Skeletal muscle cell (primary cell): ENCODE measurements at regions not wholly inside any gene's neighbourhood (a gene's known extent, or its start where the extent isn't known, plus 50 kb on each side); places are given as distances from the start of the nearest gene placed in this dataset.
"Not testable (repeated sequence)": the region's sequence is repeated elsewhere in the genome, so short reads cannot be mapped to it uniquely, and the experiment has no call there.

Source experiments
- DNase-seq: peaks from one replicate; pipeline ENCODE4 v3.0.0-alpha.2; 2010; ENCODE audit warnings: low read depth
- H3K4me3 ChIP-seq: 2 replicates; pipeline ENCODE4 v1.5.1; 2011; ENCODE audit warnings: low read depth, mild to moderate bottlenecking, control low read depth, low read length, moderate library complexity

DNA sequence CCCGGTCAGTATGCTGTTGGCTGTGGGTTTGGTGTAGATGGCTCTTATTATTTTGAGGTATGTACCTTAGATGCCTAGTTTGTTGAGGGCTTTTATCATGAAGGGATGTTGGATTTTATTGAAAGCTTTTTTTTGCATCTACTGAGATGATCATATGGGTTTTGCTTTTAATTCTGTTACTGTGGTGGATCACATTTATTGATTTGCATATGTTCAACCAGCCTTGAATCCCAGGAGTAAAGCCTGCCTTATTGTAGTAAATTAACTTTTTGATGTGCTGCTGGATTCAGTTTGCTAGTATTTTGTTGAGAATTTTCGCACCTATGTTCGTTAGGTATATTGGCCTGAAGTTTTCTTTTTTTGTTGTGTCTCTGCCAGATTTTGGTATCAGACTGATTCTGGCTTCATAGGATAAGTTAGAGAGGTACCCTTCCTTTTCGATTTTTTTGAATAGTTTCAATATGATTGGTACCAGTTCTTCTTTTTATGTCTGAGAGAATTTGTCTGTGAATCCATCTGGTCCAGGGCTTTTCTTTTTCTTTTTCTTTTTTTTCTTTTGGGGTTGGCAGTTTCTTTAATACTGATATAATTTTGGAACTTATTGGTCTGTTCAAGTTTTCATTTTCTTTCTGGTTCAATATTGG lies 301.6 kb downstream of the SPATA31A1 start:
- H3K4me3 ChIP-seq, DNase-seq: not testable (repeated sequence)

DNA sequence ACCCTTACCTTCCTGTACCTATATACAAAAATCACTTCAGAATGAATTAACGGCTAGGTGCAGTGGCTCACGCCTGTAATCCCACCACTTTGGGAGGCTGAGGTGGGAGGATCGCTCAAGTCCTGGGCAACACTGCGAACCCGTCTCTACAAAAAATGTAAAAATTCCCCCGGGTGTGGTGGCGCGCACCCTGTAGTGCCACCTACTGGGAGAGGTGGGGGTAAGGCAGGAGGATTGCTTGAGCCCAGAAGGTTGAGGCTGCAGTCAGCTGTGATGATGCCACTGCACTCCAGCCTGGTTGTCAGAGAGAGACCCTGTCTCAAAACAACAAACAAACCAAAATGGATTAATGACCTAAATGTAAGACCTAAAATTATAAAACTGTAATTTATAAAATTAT lies 307.6 kb downstream of the SPATA31A1 start:
- not testable (repeated sequence) for DNase-seq, H3K4me3 ChIP-seq

DNA sequence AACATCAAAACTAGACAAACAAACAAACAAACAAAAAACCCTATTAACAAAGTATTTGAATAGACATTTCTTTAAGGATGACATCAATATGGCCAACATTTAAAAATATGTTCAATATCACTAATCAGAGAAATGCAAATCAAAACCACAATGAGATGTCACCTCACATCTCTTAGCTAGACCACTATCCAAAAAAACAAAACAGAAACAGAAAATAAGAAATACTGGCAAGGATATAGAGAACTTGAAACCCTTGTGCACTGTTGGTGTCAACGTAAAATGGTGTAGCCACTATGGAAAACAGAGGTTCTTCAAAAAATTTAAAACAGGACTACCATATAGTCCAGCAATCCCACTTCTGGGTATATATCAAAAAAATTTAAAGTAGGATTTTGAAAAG lies 308.2 kb downstream of the SPATA31A1 start:
- not testable (repeated sequence) for H3K4me3 ChIP-seq, DNase-seq

DNA sequence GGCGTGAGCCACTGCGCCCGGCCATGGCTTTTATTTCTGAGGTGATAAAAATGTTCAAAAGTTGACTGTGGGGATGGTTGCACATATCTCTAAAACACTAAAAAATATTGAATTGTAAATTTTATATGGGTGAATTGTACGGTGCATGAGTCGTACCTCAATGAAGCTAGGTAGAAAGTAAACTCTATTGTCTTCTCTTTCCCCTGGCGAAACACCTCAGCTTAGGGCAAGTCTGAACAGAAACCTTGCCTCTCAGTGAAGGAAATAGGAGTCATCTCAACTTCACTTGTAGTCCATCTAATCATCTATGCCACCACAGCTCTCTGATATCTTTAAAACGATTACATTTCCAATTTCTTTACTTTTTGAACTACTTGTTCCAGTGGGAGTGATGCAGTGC lies 309.6 kb downstream of the SPATA31A1 start:
- not testable (repeated sequence) for DNase-seq, H3K4me3 ChIP-seq

DNA sequence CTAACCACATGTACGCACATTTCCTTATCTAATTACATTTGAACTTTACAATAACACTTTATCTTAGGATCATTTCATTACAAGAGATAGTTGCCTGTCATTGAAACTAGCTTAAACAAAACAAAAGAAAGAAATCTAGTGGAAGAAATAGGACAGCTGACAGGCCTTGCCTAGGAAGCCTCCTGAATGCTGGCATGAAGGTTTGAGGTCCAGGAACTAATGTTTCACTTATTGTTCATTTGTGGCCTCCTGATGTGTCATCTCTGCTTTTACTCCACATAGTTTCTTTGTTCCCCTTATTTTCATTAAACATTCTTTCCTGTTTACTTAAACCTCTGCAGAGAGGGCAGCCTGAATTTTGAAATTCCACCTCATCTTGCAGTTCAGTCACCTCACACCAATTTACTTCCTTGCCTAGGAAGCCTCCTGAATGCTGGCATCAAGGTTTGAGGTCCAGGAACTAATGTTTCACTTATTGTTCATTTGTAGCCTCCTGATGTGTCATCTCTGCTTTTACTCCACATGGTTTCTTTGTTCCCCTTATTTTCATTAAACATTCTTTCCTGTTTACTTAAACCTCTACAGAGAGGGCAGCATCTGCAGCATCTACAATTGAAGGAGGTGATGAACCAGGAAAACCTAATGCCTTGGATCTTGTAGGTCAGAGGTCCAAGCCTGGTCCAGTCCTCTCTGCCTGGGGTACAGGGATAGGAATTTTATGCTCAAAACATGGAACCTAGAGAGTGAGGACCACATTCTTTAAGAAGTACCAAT lies 319.2 kb downstream of the SPATA31A1 start:
- not testable (repeated sequence) for H3K4me3 ChIP-seq

DNA sequence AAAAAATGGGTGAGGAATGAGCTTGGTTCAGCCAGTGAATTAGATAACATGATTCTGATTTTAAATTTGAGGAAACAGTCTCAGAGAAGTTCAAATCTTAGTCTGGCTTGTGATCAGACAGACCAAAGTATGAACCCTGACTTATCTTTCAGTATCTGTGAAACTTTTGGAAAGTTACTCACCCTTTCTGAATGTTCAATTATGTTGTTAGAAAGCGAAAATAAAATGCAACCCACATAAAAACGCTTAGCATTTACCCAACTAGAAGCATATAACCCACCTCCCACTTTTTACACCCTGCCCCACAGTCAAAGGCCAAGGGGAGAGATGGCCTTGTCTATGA lies 319.7 kb downstream of the SPATA31A1 start:
- H3K4me3 ChIP-seq, DNase-seq: not testable (repeated sequence)

More for the DNA sequence above, 319.2 kb downstream of the SPATA31A1 start:
- not testable (repeated sequence) for DNase-seq

DNA sequence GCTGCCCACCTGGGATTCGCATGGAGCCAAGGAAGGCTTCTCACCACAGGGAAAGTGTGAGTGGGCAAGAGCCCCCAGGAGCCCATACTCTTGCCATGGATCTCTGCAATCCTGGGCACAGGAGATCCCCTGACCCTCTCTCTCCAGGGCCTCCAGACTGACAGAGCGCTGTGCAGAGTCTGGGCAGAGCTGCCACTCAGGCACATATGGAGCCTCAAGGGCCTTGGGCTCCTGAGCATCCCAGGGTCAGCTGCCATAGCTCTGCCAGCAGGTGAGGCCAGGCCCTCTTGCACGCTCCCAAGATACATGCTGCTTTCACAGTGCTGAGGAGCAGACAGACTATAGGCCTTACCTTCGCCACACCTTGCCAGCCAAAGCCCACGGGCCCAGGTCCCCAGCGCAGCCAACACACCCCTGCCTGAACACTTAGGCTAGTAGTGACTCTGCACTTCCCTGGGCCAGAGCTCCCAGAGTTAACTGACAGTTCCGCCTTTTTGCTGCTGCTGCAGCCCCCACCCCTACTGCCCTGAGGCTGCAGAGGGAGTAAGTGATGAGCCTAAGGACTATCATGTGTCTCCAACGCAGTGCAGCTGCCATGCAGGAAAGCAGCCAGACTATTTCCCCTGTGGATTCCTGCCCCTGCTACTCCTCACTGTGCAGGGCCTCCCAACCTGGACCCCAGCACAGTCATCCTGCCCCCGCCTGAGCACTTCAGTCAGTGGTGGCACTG lies 323.2 kb downstream of the SPATA31A1 start:
- H3K4me3 ChIP-seq, DNase-seq: not testable (repeated sequence)

DNA sequence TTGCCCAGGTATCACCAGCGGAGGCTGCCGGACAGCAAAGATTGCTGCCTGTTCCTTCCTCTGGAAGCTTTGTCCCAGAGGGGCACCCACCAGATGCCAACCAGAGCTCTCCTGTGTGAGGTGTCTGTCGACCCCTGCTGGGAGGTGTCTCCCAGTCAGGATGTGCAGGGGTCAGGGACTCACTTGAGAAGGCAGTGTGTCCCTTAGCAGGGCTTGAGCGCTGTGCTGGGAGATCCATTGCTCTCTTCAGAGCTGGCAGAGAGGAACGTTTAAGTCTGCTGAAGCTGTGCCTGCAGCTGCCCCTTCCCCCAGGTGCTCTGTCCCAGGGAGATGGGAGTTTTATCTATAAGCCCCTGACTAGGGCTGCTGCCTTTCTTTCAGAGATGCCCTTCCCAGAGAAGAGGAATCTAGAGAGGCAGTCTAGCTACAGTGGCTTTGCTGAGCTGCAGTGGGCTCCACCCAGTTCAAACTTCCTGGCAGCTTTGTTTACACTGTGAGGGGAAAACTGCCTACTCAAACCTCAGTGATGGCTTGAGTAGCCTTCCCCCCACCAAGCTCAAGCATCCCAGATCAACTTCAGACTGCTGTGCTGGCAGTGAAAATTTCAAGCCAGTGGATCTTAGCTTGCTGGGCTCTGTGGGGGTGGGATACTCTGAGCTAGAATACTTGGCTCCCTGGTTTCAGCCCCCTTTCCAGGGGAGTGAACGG lies 325.4 kb downstream of the SPATA31A1 start:
- not testable (repeated sequence) for H3K4me3 ChIP-seq, DNase-seq

DNA sequence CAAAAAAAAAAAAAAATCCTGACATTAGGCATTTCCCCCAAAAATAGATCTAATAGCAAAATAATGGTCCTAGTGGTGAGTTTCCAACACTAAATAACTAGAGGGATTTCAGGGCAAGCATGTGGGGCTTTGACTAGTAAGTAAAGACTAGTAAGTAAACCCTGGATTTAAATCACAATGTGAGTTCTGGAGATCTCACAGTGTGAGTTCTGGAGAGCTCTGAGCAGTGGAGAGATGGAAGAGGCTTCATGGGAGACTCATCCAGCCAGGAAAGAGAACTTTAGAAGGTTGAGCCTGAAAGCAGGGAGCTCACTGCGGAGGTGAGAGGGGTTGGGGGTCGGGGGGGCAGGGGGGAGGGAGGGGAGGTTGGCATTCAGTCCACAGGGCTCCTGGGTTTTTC lies 373.4 kb downstream of the SPATA31A1 start:
- not testable (repeated sequence) for DNase-seq

DNA sequence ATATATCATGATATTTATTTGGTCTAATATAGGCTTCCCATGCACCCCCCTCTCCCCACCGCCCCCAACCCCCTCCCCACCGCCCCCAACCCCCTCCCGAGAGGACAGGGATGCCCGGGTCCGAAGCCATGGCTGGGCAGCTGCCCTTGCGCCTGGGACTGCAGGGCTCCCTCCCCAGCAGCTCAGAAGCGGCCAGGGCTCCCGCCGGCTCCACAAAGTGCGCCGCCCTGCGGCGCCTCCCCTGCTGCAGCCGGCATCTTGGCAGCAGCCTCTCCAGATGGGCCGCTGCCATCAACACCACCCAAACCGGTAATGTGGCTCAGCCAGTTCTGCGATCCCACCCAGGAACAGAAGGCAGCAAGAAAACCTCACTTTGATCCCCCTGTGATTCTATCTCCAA lies 389.4 kb downstream of the SPATA31A1 start:
- H3K4me3 ChIP-seq, DNase-seq: not testable (repeated sequence)

More for the DNA sequence above, 373.4 kb downstream of the SPATA31A1 start:
- H3K4me3 ChIP-seq, result not testable (repeated sequence)

DNA sequence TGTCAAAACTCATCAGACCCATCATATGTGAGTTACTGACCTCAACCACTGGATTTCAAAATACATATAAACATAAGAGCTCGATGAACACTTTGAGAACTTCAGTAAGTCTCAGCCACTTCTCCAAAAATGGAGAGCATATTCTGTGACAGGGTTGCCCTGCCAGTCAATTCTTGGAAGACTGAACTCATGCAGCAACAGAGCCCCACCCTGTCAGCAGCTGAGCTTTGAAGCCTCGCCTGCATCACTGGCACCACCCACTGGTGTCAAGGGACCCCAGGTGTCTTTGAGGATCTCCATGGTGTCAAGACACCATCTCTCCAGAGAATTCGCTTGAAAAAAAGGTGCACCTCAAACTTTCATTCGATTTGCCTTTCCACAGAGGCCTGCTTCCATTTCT lies 420.1 kb downstream of the SPATA31A1 start:
- not testable (repeated sequence) for DNase-seq, H3K4me3 ChIP-seq

DNA sequence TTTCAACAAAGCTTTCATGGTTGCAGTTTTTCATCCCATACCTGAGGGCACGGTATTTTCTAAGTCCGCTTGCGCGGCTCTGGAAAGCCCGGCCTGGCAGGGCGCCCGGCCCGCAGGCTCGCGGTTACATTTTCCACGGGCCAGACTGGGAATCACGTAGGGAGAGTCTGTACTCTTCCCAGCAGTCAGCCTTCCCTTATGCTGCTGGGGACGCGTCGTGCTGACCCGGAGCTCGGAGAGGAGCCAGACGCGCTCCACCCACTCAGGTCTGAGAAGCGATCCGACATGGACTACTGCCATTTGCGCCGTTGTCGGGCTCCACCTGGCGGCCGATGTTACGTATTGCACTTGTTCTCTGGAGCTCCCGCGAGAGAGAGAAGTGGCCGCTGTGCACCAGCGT lies 435.9 kb downstream of the SPATA31A1 start:
- DNase-seq, result not testable (repeated sequence)
- peak overlapping the region; percentile 39 for H3K4me3 ChIP-seq

DNA sequence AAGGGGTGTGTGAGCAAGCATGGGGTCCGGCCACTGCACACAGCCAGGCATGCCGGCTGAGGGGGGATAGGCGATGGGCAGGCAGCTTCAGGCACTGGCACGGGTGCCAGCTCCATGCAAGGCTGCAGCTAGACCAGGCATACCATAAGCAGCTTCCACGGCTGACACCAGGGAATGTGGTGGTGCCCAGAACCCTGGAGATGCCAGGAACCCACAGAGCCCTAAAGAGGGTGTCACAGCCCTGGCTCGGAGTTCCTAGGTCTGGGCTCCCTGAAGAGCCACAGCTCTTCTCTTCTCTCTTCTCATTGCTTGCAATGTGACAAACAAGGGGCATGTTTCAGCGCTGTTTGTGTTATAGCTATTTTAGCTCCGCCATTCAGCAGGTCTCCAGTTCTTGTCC lies 442.5 kb downstream of the SPATA31A1 start:
- DNase-seq, H3K4me3 ChIP-seq: not testable (repeated sequence)

DNA sequence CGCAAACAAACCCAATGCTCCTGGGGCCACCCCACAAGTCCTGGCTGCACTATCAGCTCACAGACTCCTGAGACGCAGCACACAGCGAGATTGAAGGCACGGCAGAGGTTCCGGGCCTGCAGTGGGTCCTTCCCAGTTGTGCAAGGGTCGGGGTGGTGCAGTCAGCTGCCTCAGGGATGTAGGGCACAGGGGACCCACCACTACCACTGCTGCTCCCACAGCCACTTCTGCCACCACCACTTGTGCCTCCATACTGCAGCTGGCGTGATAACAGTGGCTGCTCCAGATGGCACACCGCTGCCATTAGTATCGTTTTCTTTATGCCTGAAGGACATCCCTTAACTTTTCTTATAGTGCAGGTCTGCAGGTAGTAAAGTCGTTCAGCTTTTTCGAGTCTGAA lies 443.8 kb downstream of the SPATA31A1 start:
- not testable (repeated sequence) for H3K4me3 ChIP-seq, DNase-seq

DNA sequence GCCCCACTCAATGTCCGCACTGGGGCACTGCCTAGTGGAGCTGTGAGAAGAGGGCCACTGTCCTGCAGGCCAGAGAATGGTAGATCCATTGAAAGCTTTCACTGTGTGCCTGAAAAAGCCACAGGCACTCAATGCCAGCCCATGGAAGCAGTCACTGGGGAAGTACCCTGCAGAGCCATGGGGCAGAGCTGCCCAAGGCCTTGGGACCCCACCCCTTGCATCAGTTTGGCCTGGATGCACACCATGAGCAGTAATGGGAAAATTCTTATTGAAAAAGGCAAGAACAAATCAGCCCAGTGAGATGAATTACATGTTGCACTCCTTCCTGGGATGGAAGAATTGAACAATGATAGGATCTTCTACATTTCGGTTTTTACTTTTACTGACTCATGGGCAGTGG lies 447.1 kb downstream of the SPATA31A1 start:
- DNase-seq, H3K4me3 ChIP-seq: not testable (repeated sequence)

DNA sequence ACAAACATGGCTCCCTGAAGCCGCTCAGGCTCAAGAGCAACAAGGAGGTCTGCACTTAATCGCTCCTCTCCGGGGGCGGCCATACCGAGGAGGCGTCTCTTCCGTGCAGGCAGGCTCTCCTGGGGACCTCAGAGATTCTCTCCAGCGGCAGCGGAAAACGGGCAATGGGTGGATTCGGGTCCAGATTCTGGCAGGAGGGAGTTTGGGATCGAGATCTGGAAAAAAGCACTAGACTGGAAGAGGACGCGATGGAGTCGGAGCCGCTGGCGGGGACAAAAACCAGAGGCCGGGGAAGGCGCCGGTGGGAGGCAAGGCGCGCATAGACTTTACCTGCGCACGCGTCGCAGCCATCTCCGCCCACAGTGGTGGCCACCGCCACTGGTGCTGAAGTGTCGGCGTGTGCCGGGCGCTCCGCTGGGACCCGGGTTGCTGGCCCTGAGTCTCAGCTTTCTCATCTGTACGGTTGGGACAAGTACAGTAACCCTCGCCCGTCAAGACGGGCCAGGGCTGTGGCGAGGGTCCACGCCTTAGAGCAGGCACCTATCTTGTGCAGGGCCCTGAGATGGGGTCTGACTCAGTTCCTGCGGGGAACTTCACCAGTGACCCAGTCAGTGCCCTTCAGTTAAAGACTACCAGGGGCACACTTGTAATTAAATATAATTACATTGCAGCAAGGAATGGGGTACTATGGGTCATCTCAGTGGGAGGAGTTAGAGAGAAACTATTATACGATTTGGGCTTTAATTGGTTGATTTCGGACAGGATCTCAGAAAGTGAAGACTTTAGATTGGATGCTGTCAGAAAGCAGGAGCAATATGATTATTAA lies 454.1 kb downstream of the SPATA31A1 start:
- peak overlapping the region; percentile 58 for H3K4me3 ChIP-seq
- peak; percentile 18 for DNase-seq

DNA sequence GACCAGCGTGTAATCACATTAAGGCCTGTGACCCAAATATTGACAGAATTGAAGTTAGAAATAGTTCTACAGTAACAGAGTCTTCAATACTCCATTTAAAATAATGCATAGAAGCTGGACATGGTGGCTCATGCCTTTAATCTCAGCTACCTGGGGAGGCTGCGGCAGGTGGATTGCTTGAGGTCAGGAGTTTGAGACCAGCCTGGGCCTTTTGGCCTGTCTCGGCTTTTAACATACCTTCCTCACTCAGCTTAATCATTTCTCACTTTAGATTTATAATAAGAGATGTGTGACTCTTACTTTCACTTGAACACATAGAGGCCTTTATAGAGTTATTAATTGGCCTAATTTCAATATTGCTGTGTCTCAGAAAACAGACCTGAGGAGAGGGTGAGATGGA lies 454.9 kb downstream of the SPATA31A1 start:
- H3K4me3 ChIP-seq, DNase-seq: not testable (repeated sequence)

DNA sequence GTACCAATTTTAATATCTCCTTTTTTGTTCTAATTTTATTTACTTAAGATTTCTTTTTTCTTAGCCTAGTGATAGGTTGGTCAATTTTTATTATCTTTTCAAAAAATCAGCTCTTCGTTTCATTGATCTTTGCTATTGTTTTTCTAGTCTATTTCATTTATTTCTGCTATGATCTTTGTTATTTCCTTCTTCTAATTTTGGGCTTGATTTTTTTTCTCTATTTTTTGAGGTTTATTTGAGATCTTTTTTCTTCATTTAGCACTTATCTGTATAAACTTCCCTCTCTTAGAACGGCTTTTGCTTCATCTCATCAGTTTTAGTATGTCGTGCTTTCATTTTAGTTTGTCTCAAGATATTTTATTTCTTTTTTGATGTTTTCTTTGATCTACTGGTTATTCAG lies 456.1 kb downstream of the SPATA31A1 start:
- DNase-seq, H3K4me3 ChIP-seq: not testable (repeated sequence)

DNA sequence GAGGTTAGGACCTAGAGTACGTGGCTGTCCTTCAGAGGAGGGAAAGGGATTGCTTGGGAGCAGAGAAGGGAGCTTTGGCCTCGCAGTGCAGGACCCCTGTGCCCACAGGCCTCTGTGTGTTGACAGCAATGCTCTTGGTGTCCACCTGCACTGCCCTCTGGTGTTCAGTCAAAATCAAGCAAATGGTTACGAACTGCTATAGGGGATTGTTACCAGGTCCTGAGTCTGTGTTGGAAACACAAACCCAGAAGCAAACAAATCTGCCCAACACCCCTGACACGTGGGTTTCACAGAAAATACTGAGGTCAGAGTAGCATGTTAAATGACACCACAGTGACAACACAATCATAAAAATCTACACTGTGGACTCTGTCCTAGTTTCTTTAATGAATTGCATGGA lies 473.0 kb downstream of the SPATA31A1 start:
- not testable (repeated sequence) for DNase-seq, H3K4me3 ChIP-seq
